HUES6 (cell line): ENCODE measurements at regions not wholly inside any gene's neighbourhood (a gene's known extent, or its start where the extent isn't known, plus 50 kb on each side); places are given as distances from the start of the nearest gene placed in this dataset.

ENCODE experiments used
- H3K27ac ChIP-seq: 2 replicates; pipeline ENCODE4 v1.7.0; 2013; ENCODE audit warnings: low read depth, mild to moderate bottlenecking, low read length, inconsistent platforms
- H3K27me3 ChIP-seq: 2 replicates; pipeline ENCODE4 v1.6.1; 2013; ENCODE audit warnings: low read length; ENCODE audit not compliant: control insufficient read depth, insufficient read depth
- H3K36me3 ChIP-seq: 2 replicates; pipeline ENCODE4 v1.6.1; 2013; ENCODE audit warnings: low read length; ENCODE audit not compliant: control insufficient read depth, insufficient read depth
- H3K4me1 ChIP-seq: 2 replicates; pipeline ENCODE4 v1.6.1; 2013; ENCODE audit warnings: low read length; ENCODE audit not compliant: control insufficient read depth, insufficient read depth
- H3K4me3 ChIP-seq: 2 replicates; pipeline ENCODE4 v1.5.1; 2013; ENCODE audit warnings: low read depth, low read length
- H3K9ac ChIP-seq: one replicate; pipeline ENCODE4 v1.6.1; 2013; ENCODE audit warnings: mild to moderate bottlenecking, low read length
- H3K9me3 ChIP-seq: 2 replicates; pipeline ENCODE4 v1.6.1; 2013; ENCODE audit warnings: low read depth, low read length; ENCODE audit not compliant: control insufficient read depth, insufficient read depth

DNA sequence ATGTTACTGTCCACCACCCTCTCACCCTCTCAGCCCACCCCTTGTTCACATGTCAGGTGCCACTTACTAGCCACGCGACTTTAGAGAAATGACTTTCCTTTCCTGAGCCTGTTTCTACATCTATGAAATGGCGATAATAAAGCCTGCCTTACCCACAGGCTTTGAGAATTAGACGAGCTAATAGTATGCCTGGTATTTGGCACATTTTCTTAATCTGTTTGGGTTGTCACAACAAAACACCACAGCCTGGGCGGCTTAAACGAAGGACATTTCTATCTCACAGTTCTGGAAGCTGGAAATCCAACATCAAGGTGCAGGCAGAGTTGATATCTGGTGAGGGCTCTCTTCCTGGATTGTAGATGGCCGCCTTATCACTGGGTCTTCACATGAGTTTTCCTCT lies 273.9 kb upstream of the FMN2 start:
- Histone ChIP-seq H3K27ac (no peak overlapping the region), H3K4me1 (peaks cover 32% of the 10 kb centered on the region), H3K4me3 (no peak overlapping the region), H3K36me3 (no peaks in the 10 kb centered on the region), H3K9me3 (no peaks in the 10 kb centered on the region), H3K9ac (no peak overlapping the region), H3K27me3 (no peaks in the 10 kb centered on the region)

- H3K9me3 ChIP-seq = no peaks in the 10 kb centered on the region
- no peak overlapping the region for H3K9ac ChIP-seq
- no peak overlapping the region for H3K27ac ChIP-seq
- H3K4me1 ChIP-seq = peaks cover 30% of the 10 kb centered on the region
- no peak overlapping the region for H3K4me3 ChIP-seq
- no peaks in the 10 kb centered on the region for H3K27me3 ChIP-seq
- no peaks in the 10 kb centered on the region for H3K36me3 ChIP-seq
Measured at GRCh38 chr1:239819096-239819495, 272.6 kb upstream of the FMN2 start.

- Histone ChIP-seq H3K4me1 (peaks cover 23% of the 10 kb centered on the region), H3K27ac (no peak overlapping the region), H3K9ac (no peak overlapping the region), H3K4me3 (no peak overlapping the region), H3K9me3 (no peaks in the 10 kb centered on the region), H3K36me3 (no peaks in the 10 kb centered on the region), H3K27me3 (no peaks in the 10 kb centered on the region)
Measured at GRCh38 chr1:239819756-239820250, 271.9 kb upstream of the FMN2 start.

DNA sequence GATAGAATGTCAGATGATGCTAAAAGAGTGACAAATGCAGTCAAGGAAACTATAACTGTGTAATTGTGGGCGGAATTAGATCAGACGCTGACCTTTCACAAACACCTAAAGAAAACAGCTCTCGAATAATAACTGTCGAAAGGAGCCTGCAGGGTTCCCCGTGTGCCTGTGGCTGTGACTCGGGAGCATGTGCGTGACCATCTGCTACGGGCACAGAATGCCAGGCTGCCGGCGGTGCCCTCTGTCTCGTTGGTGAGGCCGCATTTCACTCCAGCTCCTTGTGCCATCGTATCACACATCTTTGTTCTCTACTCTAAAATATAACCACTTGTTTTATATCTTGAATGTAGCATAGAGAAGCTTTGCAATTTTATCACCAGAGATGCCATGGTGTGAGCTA lies 267.8 kb upstream of the FMN2 start:
- H3K27ac ChIP-seq = no peak overlapping the region
- no peak overlapping the region for H3K9ac ChIP-seq
- H3K36me3 ChIP-seq = no peaks in the 10 kb centered on the region
- H3K4me1 ChIP-seq = no peaks in the 10 kb centered on the region
- H3K9me3 ChIP-seq = no peaks in the 10 kb centered on the region
- no peaks in the 10 kb centered on the region for H3K27me3 ChIP-seq
- H3K4me3 ChIP-seq = no peak overlapping the region

DNA sequence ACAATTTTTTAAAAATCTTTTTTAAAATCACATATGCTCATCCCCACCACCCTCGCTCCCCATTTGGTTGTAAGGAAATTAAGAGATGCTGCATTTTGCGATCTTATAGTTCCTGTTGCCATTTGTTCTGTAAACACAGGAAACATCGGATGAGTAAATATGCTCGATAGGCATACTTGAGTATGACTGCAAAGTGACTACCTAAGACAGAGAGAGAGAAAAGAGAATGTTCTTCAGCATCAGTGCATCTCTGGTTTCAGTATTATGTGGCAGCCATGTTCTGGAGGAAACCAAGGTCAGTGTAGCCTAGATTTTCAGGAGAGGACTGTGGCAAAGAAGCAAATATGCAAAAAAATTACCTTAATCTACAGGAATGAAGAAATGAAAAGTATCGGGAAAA lies 265.5 kb upstream of the FMN2 start:
- H3K4me3 ChIP-seq = no peak overlapping the region
- H3K27ac ChIP-seq = no peak overlapping the region

GRCh38 chr1:239826736-239827135 lies 264.9 kb upstream of the FMN2 start:
- Histone ChIP-seq H3K36me3 (no peaks in the 10 kb centered on the region), H3K9ac (no peak overlapping the region), H3K27ac (no peak overlapping the region), H3K27me3 (no peaks in the 10 kb centered on the region), H3K9me3 (no peaks in the 10 kb centered on the region), H3K4me3 (no peak overlapping the region), H3K4me1 (no peaks in the 10 kb centered on the region)

More for the DNA sequence above, 265.5 kb upstream of the FMN2 start:
- no peaks in the 10 kb centered on the region for H3K4me1 ChIP-seq
- no peak overlapping the region for H3K9ac ChIP-seq
- H3K9me3 ChIP-seq = no peaks in the 10 kb centered on the region
- no peaks in the 10 kb centered on the region for H3K27me3 ChIP-seq
- H3K36me3 ChIP-seq = no peaks in the 10 kb centered on the region

DNA sequence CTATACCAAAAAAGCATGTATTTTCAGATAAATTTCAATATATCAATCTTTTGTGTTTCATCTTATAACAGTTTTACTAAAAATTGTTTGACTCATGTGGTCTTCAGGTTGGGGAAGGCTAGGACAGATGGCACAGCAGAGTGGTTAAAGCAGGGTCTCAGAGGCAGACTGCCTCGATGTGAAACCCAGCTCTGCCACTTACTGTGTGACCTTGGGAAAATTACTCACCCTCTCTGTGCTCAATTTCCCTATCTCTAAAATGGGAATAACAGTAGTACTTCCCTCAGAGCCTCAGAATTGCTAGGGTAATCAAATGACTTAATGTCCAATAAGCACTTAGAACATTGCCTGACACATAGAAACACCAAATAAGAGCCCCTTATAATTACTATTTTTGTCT lies 262.1 kb upstream of the FMN2 start:
- Histone ChIP-seq H3K4me1 (peaks cover 11% of the 10 kb centered on the region), H3K9ac (no peak overlapping the region), H3K27ac (no peak overlapping the region), H3K27me3 (no peaks in the 10 kb centered on the region), H3K4me3 (no peak overlapping the region), H3K9me3 (no peaks in the 10 kb centered on the region), H3K36me3 (no peaks in the 10 kb centered on the region)

GRCh38 chr1:239831577-239832355 lies 259.9 kb upstream of the FMN2 start:
- Histone ChIP-seq H3K9ac (no peak overlapping the region), H3K27ac (no peak overlapping the region)

GRCh38 chr1:239833723-239834122 lies 258.0 kb upstream of the FMN2 start:
- Histone ChIP-seq H3K27ac (no peak overlapping the region), H3K9ac (no peak overlapping the region), H3K4me3 (no peak overlapping the region), H3K9me3 (no peaks in the 10 kb centered on the region), H3K36me3 (no peaks in the 10 kb centered on the region), H3K4me1 (peaks cover 11% of the 10 kb centered on the region), H3K27me3 (no peaks in the 10 kb centered on the region)

More at GRCh38 chr1:239831577-239832355, 259.9 kb upstream of the FMN2 start:
- H3K27me3 ChIP-seq = no peaks in the 10 kb centered on the region
- H3K4me3 ChIP-seq = no peak overlapping the region
- H3K4me1 ChIP-seq = peaks cover 11% of the 10 kb centered on the region
- no peaks in the 10 kb centered on the region for H3K36me3 ChIP-seq
- no peaks in the 10 kb centered on the region for H3K9me3 ChIP-seq

DNA sequence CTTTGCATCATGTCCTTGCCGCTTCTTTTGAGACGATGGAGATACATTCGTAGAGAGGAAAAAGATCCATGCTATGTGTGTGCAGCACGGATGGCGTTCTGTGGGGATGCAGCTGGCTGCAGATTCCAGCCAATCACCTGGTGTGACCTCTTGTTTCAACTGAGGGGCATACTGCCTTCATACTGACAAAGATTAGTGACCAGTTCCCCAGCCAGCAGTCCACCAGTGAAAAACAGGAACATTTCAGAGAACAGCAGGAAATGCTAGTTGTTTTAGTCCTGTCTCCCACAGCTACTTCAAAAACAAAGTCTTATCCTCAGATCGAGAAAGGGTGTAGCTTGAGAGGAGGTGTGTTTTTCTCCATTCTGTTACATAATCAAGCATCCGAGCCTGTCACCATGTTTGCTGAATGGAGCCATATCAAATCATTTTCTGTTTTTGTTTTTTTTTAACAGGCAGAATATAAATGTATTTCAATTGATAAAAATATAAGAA lies 255.7 kb upstream of the FMN2 start:
- Histone ChIP-seq H3K36me3 (no peaks in the 10 kb centered on the region), H3K27ac (no peak overlapping the region), H3K27me3 (no peaks in the 10 kb centered on the region), H3K9ac (no peak overlapping the region), H3K4me3 (no peak overlapping the region), H3K9me3 (no peaks in the 10 kb centered on the region), H3K4me1 (peaks cover 11% of the 10 kb centered on the region)

GRCh38 chr1:239840336-239840735 lies 251.3 kb upstream of the FMN2 start:
- H3K9me3 ChIP-seq = no peaks in the 10 kb centered on the region
- H3K27ac ChIP-seq = no peak overlapping the region
- no peak overlapping the region for H3K9ac ChIP-seq
- no peak overlapping the region for H3K4me3 ChIP-seq
- H3K36me3 ChIP-seq = no peaks in the 10 kb centered on the region
- H3K27me3 ChIP-seq = no peaks in the 10 kb centered on the region
- H3K4me1 ChIP-seq = no peaks in the 10 kb centered on the region
